ENCODE measurements at regions not wholly inside any gene's neighbourhood (a gene's known extent, or its start where the extent isn't known, plus 50 kb on each side); places are given as distances from the start of the nearest gene placed in this dataset.

- no peaks in the 10 kb centered on the region for H3K4me1 Mint-ChIP-seq (ENCODE audit: low read depth in 2 of 2)
- peaks cover 3% of the 10 kb centered on the region for H3K36me3 Mint-ChIP-seq (ENCODE audit: insufficient read depth)
- H3K4me3 Mint-ChIP-seq, result no peak overlapping the region
- H3K27me3 Mint-ChIP-seq, result no peaks in the 10 kb centered on the region
- no peak overlapping the region for H3K27ac Mint-ChIP-seq
- DNase-seq (no peak), ATAC-seq (replicated peaks) (no peak)
- H3K9me3 Mint-ChIP-seq, result peaks cover 5 to 14% of the 10 kb centered on the region in 2 donors
Observed at GRCh38 chr2:188203776-188204175, 87.9 kb upstream of the GULP1 start.

- Mint-ChIP-seq H3K36me3 (ENCODE audit: insufficient read depth) (peaks cover 3% of the 10 kb centered on the region), H3K4me1 (ENCODE audit: low read depth in 2 of 2) (no peaks in the 10 kb centered on the region), H3K27me3 (no peaks in the 10 kb centered on the region), H3K27ac (no peak overlapping the region), H3K9me3 (peaks cover 12 to 15% of the 10 kb centered on the region in 2 donors), H3K4me3 (no peak overlapping the region)
- no peak for ATAC-seq (replicated peaks)
- DNase-seq, result no peak
Observed at GRCh38 chr2:188204824-188205223, 86.8 kb upstream of the GULP1 start.

- no peaks in the 10 kb centered on the region for H3K4me1 Mint-ChIP-seq (ENCODE audit: low read depth in 2 of 2)
- peaks cover 3% of the 10 kb centered on the region for H3K36me3 Mint-ChIP-seq (ENCODE audit: insufficient read depth)
- peaks cover 12 to 14% of the 10 kb centered on the region in 2 donors for H3K9me3 Mint-ChIP-seq
- H3K4me3 Mint-ChIP-seq, result no peak overlapping the region
- H3K27ac Mint-ChIP-seq, result no peak overlapping the region
- no peaks in the 10 kb centered on the region for H3K27me3 Mint-ChIP-seq
- ATAC-seq (replicated peaks), result no peak
- no peak for DNase-seq
Observed at GRCh38 chr2:188207554-188207953, 84.1 kb upstream of the GULP1 start.

DNA sequence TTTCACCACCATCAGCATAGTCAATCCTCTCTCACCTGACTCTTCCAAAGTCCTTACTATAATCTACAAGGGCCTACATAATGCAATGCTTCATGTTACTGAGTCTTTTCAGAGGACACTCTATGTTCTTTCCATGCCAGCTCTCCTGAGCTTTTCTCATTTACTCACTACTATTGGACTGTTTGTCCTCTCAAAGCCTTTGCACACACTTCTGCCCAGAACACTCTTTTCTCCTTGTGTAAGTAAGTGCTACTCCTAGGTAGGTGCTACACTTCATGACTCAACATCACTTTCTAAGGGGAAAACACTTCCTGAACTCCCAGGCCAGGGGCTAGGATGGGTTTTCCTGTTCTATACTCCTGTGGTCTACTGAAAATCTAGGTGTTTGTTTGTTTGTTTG is 82.5 kb upstream of the GULP1 start:
- DNase-seq (no peak), ATAC-seq (replicated peaks) (no peak)
- H3K27me3 Mint-ChIP-seq, result no peaks in the 10 kb centered on the region
- H3K27ac Mint-ChIP-seq, result no peak overlapping the region
- H3K9me3 Mint-ChIP-seq, result peaks cover 10 to 12% of the 10 kb centered on the region in 2 donors
- H3K4me1 Mint-ChIP-seq (ENCODE audit: low read depth in 2 of 2), result no peaks in the 10 kb centered on the region
- H3K4me3 Mint-ChIP-seq, result no peak overlapping the region
- H3K36me3 Mint-ChIP-seq (ENCODE audit: insufficient read depth), result peaks cover 3% of the 10 kb centered on the region

GRCh38 chr2:188217264-188217663 is 74.4 kb upstream of the GULP1 start:
- ATAC-seq (replicated peaks) (no peak), DNase-seq (no peak)
- Mint-ChIP-seq H3K27ac (no peak overlapping the region), H3K4me3 (no peak overlapping the region), H3K4me1 (ENCODE audit: low read depth in 2 of 2) (no peaks in the 10 kb centered on the region), H3K36me3 (ENCODE audit: insufficient read depth) (no peaks in the 10 kb centered on the region), H3K27me3 (no peaks in the 10 kb centered on the region), H3K9me3 (peaks cover 0 to 5% of the 10 kb centered on the region in 2 donors)

- no peak overlapping the region for H3K4me3 Mint-ChIP-seq
- ATAC-seq (replicated peaks) (no peak), DNase-seq (no peak)
- H3K27ac Mint-ChIP-seq, result no peak overlapping the region
- peaks cover 5 to 19% of the 10 kb centered on the region in 2 donors for H3K9me3 Mint-ChIP-seq
- no peaks in the 10 kb centered on the region for H3K4me1 Mint-ChIP-seq (ENCODE audit: low read depth in 2 of 2)
- no peaks in the 10 kb centered on the region for H3K27me3 Mint-ChIP-seq
- H3K36me3 Mint-ChIP-seq (ENCODE audit: insufficient read depth), result no peaks in the 10 kb centered on the region
Observed at GRCh38 chr2:188219541-188219940, 72.1 kb upstream of the GULP1 start.

GRCh38 chr2:188220535-188220934 is 71.1 kb upstream of the GULP1 start:
- no peaks in the 10 kb centered on the region for H3K4me1 Mint-ChIP-seq (ENCODE audit: low read depth in 2 of 2)
- H3K36me3 Mint-ChIP-seq (ENCODE audit: insufficient read depth), result no peaks in the 10 kb centered on the region
- DNase-seq (no peak), ATAC-seq (replicated peaks) (no peak)
- H3K27me3 Mint-ChIP-seq, result no peaks in the 10 kb centered on the region
- no peak overlapping the region for H3K4me3 Mint-ChIP-seq
- peaks cover 6 to 19% of the 10 kb centered on the region in 2 donors for H3K9me3 Mint-ChIP-seq
- no peak overlapping the region for H3K27ac Mint-ChIP-seq

- Mint-ChIP-seq H3K4me3 (no peak overlapping the region), H3K9me3 (peaks cover 11 to 15% of the 10 kb centered on the region in 2 donors), H3K27me3 (no peaks in the 10 kb centered on the region), H3K4me1 (ENCODE audit: low read depth in 2 of 2) (no peaks in the 10 kb centered on the region), H3K27ac (no peak overlapping the region), H3K36me3 (ENCODE audit: insufficient read depth) (no peaks in the 10 kb centered on the region)
- ATAC-seq (replicated peaks) (no peak), DNase-seq (no peak)
Observed at GRCh38 chr2:188227713-188228112, 64.0 kb upstream of the GULP1 start.

- DNase-seq, result no peak
- Mint-ChIP-seq H3K36me3 (ENCODE audit: insufficient read depth) (no peaks in the 10 kb centered on the region), H3K4me3 (no peak overlapping the region), H3K9me3 (peaks cover 2% of the 10 kb centered on the region in 2 donors), H3K4me1 (ENCODE audit: low read depth in 2 of 2) (no peaks in the 10 kb centered on the region), H3K27me3 (no peaks in the 10 kb centered on the region), H3K27ac (no peak overlapping the region)
- no peak for ATAC-seq (replicated peaks)
Observed at GRCh38 chr2:188235364-188235763, 56.3 kb upstream of the GULP1 start.

DNA sequence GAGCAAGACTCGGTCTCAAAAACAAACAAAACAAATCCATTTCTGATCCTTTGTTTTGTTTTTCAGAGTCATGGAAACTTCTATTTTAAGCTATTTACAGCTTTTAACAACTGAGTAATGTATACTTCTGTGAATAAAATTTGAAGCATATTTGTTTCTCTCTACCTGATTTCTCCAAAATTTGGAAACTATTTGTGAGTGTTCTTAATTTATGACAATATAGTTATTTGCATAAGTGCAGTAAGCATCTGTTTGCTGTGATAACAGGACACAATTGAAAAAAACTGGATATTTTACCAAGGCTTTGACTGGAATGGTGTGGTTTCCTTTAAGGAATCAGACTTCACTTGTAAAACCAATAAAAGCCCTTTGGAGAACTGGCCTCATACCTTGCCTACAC is 53.3 kb upstream of the GULP1 start:
- H3K4me1 Mint-ChIP-seq (ENCODE audit: low read depth in 2 of 2), result no peaks in the 10 kb centered on the region

More for the DNA sequence above, 53.3 kb upstream of the GULP1 start:
- H3K4me3 Mint-ChIP-seq, result no peak overlapping the region
- no peaks in the 10 kb centered on the region for H3K27me3 Mint-ChIP-seq
- H3K9me3 Mint-ChIP-seq, result peaks cover 0 to 3% of the 10 kb centered on the region in 2 donors
- no peak for ATAC-seq (replicated peaks)
- H3K27ac Mint-ChIP-seq, result no peak overlapping the region
- no peak for DNase-seq
- H3K36me3 Mint-ChIP-seq (ENCODE audit: insufficient read depth), result no peaks in the 10 kb centered on the region
